AG04449 (cell line): ENCODE measurements at regions not wholly inside any gene's neighbourhood (a gene's known extent, or its start where the extent isn't known, plus 50 kb on each side); places are given as distances from the start of the nearest gene placed in this dataset.

ENCODE experiments used
- CTCF ChIA-PET: fragments of 350-600 bp; formaldehyde crosslinking; extraction: SDS; loops from one replicate; lab custom pipeline; 2021; ENCODE audit warnings: antibody characterized with exemption; lab: Yijun Ruan, JAX
- POLR2A ChIA-PET: fragments of 400-600, 350-600 bp; formaldehyde crosslinking; extraction: SDS; loops from one replicate; lab custom pipeline; 2020; ENCODE audit warnings: antibody characterized with exemption, inconsistent platforms; lab: Yijun Ruan, JAX
- DNase-seq: peaks from one replicate; pipeline ENCODE4 v3.0.0-alpha.2; 2010; ENCODE audit warnings: low read depth, low spot score
- H3K4me3 ChIP-seq: 2 replicates; pipeline ENCODE4 v1.5.1; 2011; ENCODE audit warnings: low read depth, mild to moderate bottlenecking, control low read depth, low read length
- TF ChIP-seq, protein P1 (sequence below): IDR thresholded peaks from one replicate; pipeline ENCODE4 v1.5.1; 2011; ENCODE audit warnings: mild to moderate bottlenecking, moderate library complexity, low read length, control low read depth, inconsistent platforms; ENCODE audit not compliant: insufficient read depth; ENCODE audit errors: missing control alignments

DNA sequence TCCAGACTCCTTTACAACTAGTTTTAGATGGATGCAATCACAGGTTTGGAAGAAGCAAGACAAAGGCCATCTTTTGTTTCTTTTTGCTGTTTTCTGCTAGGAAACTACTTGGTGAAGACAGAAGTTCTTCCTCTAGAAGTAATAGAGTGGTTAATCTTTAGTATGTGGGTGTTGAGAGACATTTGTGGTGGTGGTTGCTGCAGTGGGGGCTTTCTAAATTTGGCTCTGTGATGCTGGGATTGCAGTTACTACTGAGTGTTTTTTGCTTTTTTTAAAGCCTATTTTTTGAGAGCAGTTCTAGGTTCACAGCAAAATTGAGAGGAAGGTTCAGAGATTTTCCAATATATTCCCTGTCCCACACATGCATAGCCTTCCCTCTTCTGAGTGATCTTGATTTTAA is 120.0 kb downstream of the AASDHPPT start:
- DNase-seq, result no peak
- no peak overlapping the region for H3K4me3 ChIP-seq
- TF ChIP-seq, protein P1, sequence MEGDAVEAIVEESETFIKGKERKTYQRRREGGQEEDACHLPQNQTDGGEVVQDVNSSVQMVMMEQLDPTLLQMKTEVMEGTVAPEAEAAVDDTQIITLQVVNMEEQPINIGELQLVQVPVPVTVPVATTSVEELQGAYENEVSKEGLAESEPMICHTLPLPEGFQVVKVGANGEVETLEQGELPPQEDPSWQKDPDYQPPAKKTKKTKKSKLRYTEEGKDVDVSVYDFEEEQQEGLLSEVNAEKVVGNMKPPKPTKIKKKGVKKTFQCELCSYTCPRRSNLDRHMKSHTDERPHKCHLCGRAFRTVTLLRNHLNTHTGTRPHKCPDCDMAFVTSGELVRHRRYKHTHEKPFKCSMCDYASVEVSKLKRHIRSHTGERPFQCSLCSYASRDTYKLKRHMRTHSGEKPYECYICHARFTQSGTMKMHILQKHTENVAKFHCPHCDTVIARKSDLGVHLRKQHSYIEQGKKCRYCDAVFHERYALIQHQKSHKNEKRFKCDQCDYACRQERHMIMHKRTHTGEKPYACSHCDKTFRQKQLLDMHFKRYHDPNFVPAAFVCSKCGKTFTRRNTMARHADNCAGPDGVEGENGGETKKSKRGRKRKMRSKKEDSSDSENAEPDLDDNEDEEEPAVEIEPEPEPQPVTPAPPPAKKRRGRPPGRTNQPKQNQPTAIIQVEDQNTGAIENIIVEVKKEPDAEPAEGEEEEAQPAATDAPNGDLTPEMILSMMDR, result no peak
- ChIA-PET POLR2A (no interaction called here), CTCF (no interaction called here)

DNA sequence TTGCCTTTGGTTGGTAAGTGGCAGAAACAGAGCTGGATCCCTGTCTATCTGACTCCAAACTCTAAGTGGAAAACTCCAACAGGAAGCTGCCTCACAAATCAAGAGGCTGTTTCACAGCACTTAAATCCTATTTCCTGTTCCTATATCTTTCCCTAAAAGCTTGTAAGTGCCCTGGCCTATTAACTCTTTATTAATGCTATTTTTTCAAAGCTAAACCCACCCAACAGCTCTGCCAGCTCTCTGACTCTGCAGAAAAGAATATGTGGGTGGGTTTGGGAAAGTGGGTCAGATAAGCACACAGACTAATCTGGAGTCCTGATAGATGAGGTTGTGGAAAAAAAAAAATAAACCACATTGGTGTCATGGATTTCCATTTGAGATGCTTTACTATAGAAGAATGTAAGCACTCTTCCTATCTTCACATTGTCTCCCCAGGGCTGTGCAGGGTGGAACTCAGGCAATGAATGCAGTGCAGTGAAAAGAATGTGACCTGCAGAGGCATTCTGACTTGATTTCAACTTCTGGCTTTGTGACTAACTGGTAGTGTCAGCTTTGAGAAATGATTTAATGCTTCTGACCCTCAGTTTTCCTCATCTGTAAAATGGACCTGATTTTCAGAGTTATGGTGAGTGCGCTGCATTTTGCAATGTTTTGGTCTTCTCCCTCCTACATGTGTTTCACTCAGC is 125.6 kb downstream of the AASDHPPT start:
- CTCF ChIA-PET, result no interaction called here
- DNase-seq, result no peak
- no peak overlapping the region for H3K4me3 ChIP-seq
- POLR2A ChIA-PET, result no interaction called here
- TF ChIP-seq, protein P1, result no peak

GRCh38 chr11:106208760-106209159 is 131.3 kb downstream of the AASDHPPT start:
- CTCF ChIA-PET, result no interaction called here
- TF ChIP-seq, protein P1, result no peak
- no peak for DNase-seq

GRCh38 chr11:106212081-106212480 is 134.6 kb downstream of the AASDHPPT start:
- POLR2A ChIA-PET, result no interaction called here
- DNase-seq, result no peak
- TF ChIP-seq, protein P1, result no peak
- no peak overlapping the region for H3K4me3 ChIP-seq
- CTCF ChIA-PET, result no interaction called here

More at GRCh38 chr11:106208760-106209159, 131.3 kb downstream of the AASDHPPT start:
- POLR2A ChIA-PET, result no interaction called here
- no peak overlapping the region for H3K4me3 ChIP-seq

GRCh38 chr11:106216281-106216680 is 138.8 kb downstream of the AASDHPPT start:
- no peak for DNase-seq
- no peak overlapping the region for H3K4me3 ChIP-seq
- TF ChIP-seq, protein P1, result no peak
- CTCF ChIA-PET, result no interaction called here
- POLR2A ChIA-PET, result no interaction called here

DNA sequence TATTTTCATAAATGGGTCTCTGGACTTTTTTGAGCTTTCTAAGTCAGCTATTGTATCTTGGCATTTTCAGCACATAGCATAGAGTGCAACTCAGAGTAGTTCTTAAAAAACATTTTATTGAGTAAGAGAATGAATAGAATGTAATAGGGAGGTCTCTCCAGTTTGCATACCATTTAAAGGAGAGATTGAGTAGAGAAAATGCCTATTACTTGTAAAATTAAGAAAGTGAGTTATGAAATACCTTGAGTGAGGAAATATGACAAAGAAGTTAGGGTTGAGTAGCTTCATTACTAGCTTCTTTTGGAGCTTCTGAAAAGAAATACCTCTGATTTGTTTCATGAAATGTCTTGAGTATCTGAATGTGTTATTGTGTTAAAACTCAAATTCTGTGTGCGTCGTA is 140.0 kb downstream of the AASDHPPT start:
- ChIA-PET POLR2A (no interaction called here), CTCF (interaction anchor here (1.0 kb wide), 1 partner anchor 10 kb away, joined by 3 read pairs; no protein-coding TSS in a partner anchor)
- no peak for DNase-seq
- H3K4me3 ChIP-seq, result no peak overlapping the region
- TF ChIP-seq, protein P1, result no peak
